ENCODE measurements at regions not wholly inside any gene's neighbourhood (a gene's known extent, or its start where the extent isn't known, plus 50 kb on each side); places are given as distances from the start of the nearest gene placed in this dataset.
"Not testable (repeated sequence)": the region's sequence is repeated elsewhere in the genome, so short reads cannot be mapped to it uniquely, and the experiment has no call there.

- DNase-seq, result no peak
These were observed 380.7 kb upstream of the STEAP1 start for GRCh38 chr7:89773611-89774010.

- no peak for DNase-seq
These were observed 378.8 kb upstream of the STEAP1 start for GRCh38 chr7:89775459-89775858.

GRCh38 chr7:89776980-89777379, 377.3 kb upstream of the STEAP1 start:
- no peak for DNase-seq

GRCh38 chr7:89777499-89777898, 376.8 kb upstream of the STEAP1 start:
- no peak for DNase-seq

GRCh38 chr7:89780291-89780690, 374.0 kb upstream of the STEAP1 start:
- no peak for DNase-seq

GRCh38 chr7:89796481-89796880, 357.8 kb upstream of the STEAP1 start:
- DNase-seq, result no peak

GRCh38 chr7:89797965-89798598, 356.2 kb upstream of the STEAP1 start:
- no peak for DNase-seq

- DNase-seq, result no peak
These were observed 355.7 kb upstream of the STEAP1 start for GRCh38 chr7:89798599-89798996.

GRCh38 chr7:89800761-89801160, 353.5 kb upstream of the STEAP1 start:
- DNase-seq, result no peak

GRCh38 chr7:89809291-89809690, 345.0 kb upstream of the STEAP1 start:
- DNase-seq, result no peak

- DNase-seq, result no peak
These were observed 341.2 kb upstream of the STEAP1 start for GRCh38 chr7:89813081-89813480.

GRCh38 chr7:89826121-89826520, 328.1 kb upstream of the STEAP1 start:
- peak; percentile 44 for DNase-seq

GRCh38 chr7:89826557-89826956, 327.7 kb upstream of the STEAP1 start:
- DNase-seq, result peak; percentile 32

- DNase-seq, result no peak
These were observed 316.8 kb upstream of the STEAP1 start for GRCh38 chr7:89837515-89837914.

GRCh38 chr7:89839329-89839728, 314.9 kb upstream of the STEAP1 start:
- DNase-seq, result peak; percentile 52

GRCh38 chr7:89845952-89846351, 308.3 kb upstream of the STEAP1 start:
- no peak for DNase-seq

GRCh38 chr7:89849052-89849451, 305.2 kb upstream of the STEAP1 start:
- DNase-seq, result no peak

- DNase-seq, result not testable (repeated sequence)
These were observed 297.2 kb upstream of the STEAP1 start for GRCh38 chr7:89857053-89857452.

- DNase-seq, result no peak
These were observed 296.5 kb upstream of the STEAP1 start for GRCh38 chr7:89857767-89858166.

- peak; percentile 66 for DNase-seq
These were observed 266.8 kb upstream of the STEAP1 start for GRCh38 chr7:89887489-89887888.

GRCh38 chr7:89908736-89909135, 245.5 kb upstream of the STEAP1 start:
- DNase-seq, result no peak

- DNase-seq, result no peak
These were observed 239.6 kb upstream of the STEAP1 start for GRCh38 chr7:89914711-89915110.

- DNase-seq, result no peak
These were observed 228.1 kb upstream of the STEAP1 start for GRCh38 chr7:89926194-89926593.

GRCh38 chr7:89926701-89927100, 227.6 kb upstream of the STEAP1 start:
- DNase-seq, result no peak

- no peak for DNase-seq
These were observed 226.5 kb upstream of the STEAP1 start for GRCh38 chr7:89927762-89928161.

GRCh38 chr7:89928451-89928850, 225.8 kb upstream of the STEAP1 start:
- DNase-seq, result no peak
